ENCODE measurements at regions not wholly inside any gene's neighbourhood (a gene's known extent, or its start where the extent isn't known, plus 50 kb on each side); places are given as distances from the start of the nearest gene placed in this dataset.
"Not testable (repeated sequence)": the region's sequence is repeated elsewhere in the genome, so short reads cannot be mapped to it uniquely, and the experiment has no call there.

- no peaks in the 10 kb centered on the region for H3K4me1 ChIP-seq
- no peaks in the 10 kb centered on the region for H3K27me3 ChIP-seq
- TF ChIP-seq POLR2A (IDR thresholded peaks at IDR 0.05) = no peak
- no peak for TF ChIP-seq POLR2AphosphoS5 (IDR thresholded peaks at IDR 0.05)
- no peak for TF ChIP-seq CTCF (IDR thresholded peaks at IDR 0.05)
- no peaks in the 10 kb centered on the region for H3K36me3 ChIP-seq
- H3K27ac ChIP-seq = no peak overlapping the region
- DNase-seq (ENCODE audit: low spot score in 2 of 2) = no peak
- peaks cover 0 to 4% of the 10 kb centered on the region in 2 donors for H3K9me3 ChIP-seq
- intact Hi-C loops (cut with DNase I; ENCODE audit: low total_unique reads) = no loop called here
- H3K4me3 ChIP-seq = no peak overlapping the region
Measured at GRCh38 chr10:76769161-76769560, 868.4 kb downstream of the KCNMA1 start.

- Histone ChIP-seq H3K4me1 (no peaks in the 10 kb centered on the region), H3K27me3 (no peaks in the 10 kb centered on the region), H3K4me3 (no peak overlapping the region), H3K27ac (no peak overlapping the region), H3K36me3 (no peaks in the 10 kb centered on the region), H3K9me3 (no peaks in the 10 kb centered on the region)
- no peak for DNase-seq (ENCODE audit: low spot score in 2 of 2)
- no peak for TF ChIP-seq POLR2A (IDR thresholded peaks at IDR 0.05)
- TF ChIP-seq POLR2AphosphoS5 (IDR thresholded peaks at IDR 0.05) = no peak
- TF ChIP-seq CTCF (IDR thresholded peaks at IDR 0.05) = no peak
- intact Hi-C loops (cut with DNase I; ENCODE audit: low total_unique reads) = no loop called here
Measured at GRCh38 chr10:76766682-76767081, 870.9 kb downstream of the KCNMA1 start.

GRCh38 chr10:76764921-76765320, 872.7 kb downstream of the KCNMA1 start:
- intact Hi-C loops (cut with DNase I; ENCODE audit: low total_unique reads); H3K27me3 ChIP-seq; H3K4me1 ChIP-seq; H3K9me3 ChIP-seq; H3K27ac ChIP-seq; H3K36me3 ChIP-seq; H3K4me3 ChIP-seq; DNase-seq (ENCODE audit: low spot score in 2 of 2): not testable (repeated sequence)

GRCh38 chr10:76764177-76764576, 873.4 kb downstream of the KCNMA1 start:
- no peak for DNase-seq (ENCODE audit: low spot score in 2 of 2)
- no peak for TF ChIP-seq POLR2A (IDR thresholded peaks at IDR 0.05)
- TF ChIP-seq POLR2AphosphoS5 (IDR thresholded peaks at IDR 0.05) = no peak
- no peak for TF ChIP-seq CTCF (IDR thresholded peaks at IDR 0.05)
- no peak overlapping the region for H3K4me3 ChIP-seq
- intact Hi-C loops (cut with DNase I; ENCODE audit: low total_unique reads) = no loop called here
- H3K27ac ChIP-seq = no peak overlapping the region
- H3K36me3 ChIP-seq = no peaks in the 10 kb centered on the region
- H3K27me3 ChIP-seq = no peaks in the 10 kb centered on the region
- H3K4me1 ChIP-seq = no peaks in the 10 kb centered on the region
- no peaks in the 10 kb centered on the region for H3K9me3 ChIP-seq

- Histone ChIP-seq H3K36me3 (no peaks in the 10 kb centered on the region), H3K27me3 (no peaks in the 10 kb centered on the region), H3K9me3 (no peaks in the 10 kb centered on the region), H3K4me3 (no peak overlapping the region), H3K27ac (no peak overlapping the region), H3K4me1 (no peaks in the 10 kb centered on the region)
- no peak for DNase-seq (ENCODE audit: low spot score in 2 of 2)
- intact Hi-C loops (cut with DNase I; ENCODE audit: low total_unique reads) = no loop called here
- TF ChIP-seq POLR2A (IDR thresholded peaks at IDR 0.05) = no peak
- TF ChIP-seq POLR2AphosphoS5 (IDR thresholded peaks at IDR 0.05) = no peak
- TF ChIP-seq CTCF (IDR thresholded peaks at IDR 0.05) = no peak
Measured at GRCh38 chr10:76763376-76763775, 874.2 kb downstream of the KCNMA1 start.

- intact Hi-C loops (cut with DNase I; ENCODE audit: low total_unique reads) = no loop called here
- TF ChIP-seq POLR2A (IDR thresholded peaks at IDR 0.05) (no peak), POLR2AphosphoS5 (IDR thresholded peaks at IDR 0.05) (no peak), CTCF (IDR thresholded peaks at IDR 0.05) (no peak)
- Histone ChIP-seq H3K9me3 (no peaks in the 10 kb centered on the region), H3K27ac (no peak overlapping the region), H3K27me3 (no peaks in the 10 kb centered on the region), H3K36me3 (no peaks in the 10 kb centered on the region), H3K4me3 (no peak overlapping the region), H3K4me1 (no peaks in the 10 kb centered on the region)
- DNase-seq (ENCODE audit: low spot score in 2 of 2) = no peak
Measured at GRCh38 chr10:76759681-76760080, 877.9 kb downstream of the KCNMA1 start.
